Endothelial cell of umbilical vein (primary cell): ENCODE measurements at regions not wholly inside any gene's neighbourhood (a gene's known extent, or its start where the extent isn't known, plus 50 kb on each side); places are given as distances from the start of the nearest gene placed in this dataset.

Experiments
- BruUV-seq: library from RNA; stranded (reverse); fragments of 400-500 nt; replicated peaks from 2 replicates; lab custom pipeline; 2021; lab: Mats Ljungman, UMichigan
- CTCF ChIA-PET: fragments of 300-600, 350-600 bp; sonication (Branson Sonifier 250); formaldehyde crosslinking; loops from one replicate; lab custom pipeline; 2021; ENCODE audit warnings: antibody characterized with exemption, inconsistent platforms; lab: Charles Lee
- POLR2A ChIA-PET: fragments of 300-600, 350-600 bp; sonication (Branson Sonifier 250); formaldehyde crosslinking; loops from one replicate; lab custom pipeline; 2021; ENCODE audit warnings: antibody characterized with exemption, inconsistent platforms; lab: Charles Lee
- DNase-seq: peaks from one replicate; pipeline ENCODE4 v3.0.0-alpha.2; 2011; ENCODE audit warnings: low read depth, low spot score
- FAIRE-seq: peaks from 2 replicates; lab custom pipeline; 2011; peaks lifted over from hg19 to GRCh38; lab: Jason Lieb, UNC
- H2AFZ ChIP-seq: 2 replicates; pipeline ENCODE4 v1.6.0; 2012; ENCODE audit warnings: low read depth, low read length, control low read depth, inconsistent platforms
- H3K27ac ChIP-seq: 2 replicates; pipeline ENCODE4 v1.5.1; 2011; ENCODE audit warnings: low read depth, mild to moderate bottlenecking, control low read depth, low read length, moderate library complexity; ENCODE audit not compliant: insufficient read depth
- H3K27me3 ChIP-seq, 2 experiments: 2 replicates each; pipeline versions ENCODE4 v1.6.0 to v1.6.1; 2011; ENCODE audit warnings: low read length in 2 of 2, mixed read lengths in 1 of 2; ENCODE audit not compliant: control insufficient read depth in 2 of 2, insufficient read depth in 2 of 2
- H3K36me3 ChIP-seq, 2 experiments: 2 replicates in 1 of 2; 3 replicates in 1 of 2; pipeline ENCODE4 v1.5.1; 2011; ENCODE audit warnings: low read length in 2 of 2, mild to moderate bottlenecking in 1 of 2, moderate library complexity in 1 of 2; ENCODE audit not compliant: control insufficient read depth in 2 of 2, insufficient read depth in 2 of 2; ENCODE audit errors: extremely low read depth in 1 of 2
- H3K4me1 ChIP-seq: 3 replicates; pipeline ENCODE4 v1.5.1; 2011; ENCODE audit warnings: mild to moderate bottlenecking, low read length; ENCODE audit not compliant: control insufficient read depth, insufficient read depth; ENCODE audit errors: extremely low read depth
- H3K4me2 ChIP-seq: 2 replicates; pipeline ENCODE4 v1.6.1; 2011; ENCODE audit warnings: low read length, control low read depth, mixed read lengths; ENCODE audit not compliant: insufficient read depth
- H3K4me3 ChIP-seq, 3 experiments: fragments of 200-600 bp in 1 of 3; sonication (generic), shearing (Covaris generic) in 1 of 3; replicated peaks in 1 of 3; 2 replicates each; pipeline ENCODE4 v1.5.1; 2011 to 2016; ENCODE audit warnings: control low read depth in 3 of 3, low read length in 3 of 3, mild to moderate bottlenecking in 2 of 3, inconsistent platforms in 1 of 3, low read depth in 1 of 3, moderate library complexity in 1 of 3; ENCODE audit not compliant: insufficient read depth in 1 of 3
- H3K79me2 ChIP-seq: 2 replicates; pipeline ENCODE4 v1.6.0; 2012; ENCODE audit warnings: low read length, inconsistent platforms; ENCODE audit not compliant: control insufficient read depth, insufficient read depth
- H3K9ac ChIP-seq: replicated peaks from 2 replicates; pipeline ENCODE3; 2011; ENCODE audit warnings: low read length, control low read depth; ENCODE audit not compliant: insufficient read depth; ENCODE audit errors: extremely low read depth
- H3K9me1 ChIP-seq: replicated peaks from 3 replicates; pipeline ENCODE4 v1.6.0; 2011; ENCODE audit warnings: mild to moderate bottlenecking, low read length; ENCODE audit not compliant: control insufficient read depth, insufficient read depth; ENCODE audit errors: extremely low read depth
- H3K9me3 ChIP-seq: replicated peaks from 2 replicates; pipeline ENCODE4 v1.5.1; 2012; ENCODE audit warnings: low read length, inconsistent platforms; ENCODE audit not compliant: control insufficient read depth, insufficient read depth
- H4K20me1 ChIP-seq: replicated peaks from 2 replicates; pipeline ENCODE3; 2011; ENCODE audit warnings: mild to moderate bottlenecking, low read length; ENCODE audit not compliant: control insufficient read depth, insufficient read depth; ENCODE audit errors: extremely low read depth
- EZH2 ChIP-seq: IDR thresholded peaks from 2 replicates; pipeline ENCODE4 v1.6.1; 2012; ENCODE audit warnings: borderline replicate concordance, low read depth, mild to moderate bottlenecking, moderate library complexity, low read length, inconsistent platforms; ENCODE audit not compliant: severe bottlenecking
- FOS ChIP-seq: IDR thresholded peaks from 2 replicates; pipeline ENCODE4 v1.6.1; 2011; ENCODE audit warnings: mild to moderate bottlenecking, low read length, moderate library complexity, borderline replicate concordance; ENCODE audit not compliant: insufficient read depth
- GATA2 ChIP-seq: IDR thresholded peaks from 2 replicates; pipeline ENCODE4 v1.7.0; 2011; ENCODE audit warnings: low read depth, mild to moderate bottlenecking, moderate library complexity, mixed read lengths, low read length; ENCODE audit not compliant: insufficient read length, insufficient read depth
- JUN ChIP-seq: IDR thresholded peaks from 2 replicates; pipeline ENCODE4 v1.6.1; 2011; ENCODE audit warnings: borderline replicate concordance, low read depth; ENCODE audit not compliant: insufficient read length, insufficient read depth
- MYC ChIP-seq: IDR thresholded peaks from one replicate; pipeline ENCODE4 v1.6.1; 2011; ENCODE audit warnings: mild to moderate bottlenecking, low read depth, low read length
- POLR2A ChIP-seq: IDR thresholded peaks from 2 replicates; pipeline ENCODE4 v1.6.1; 2012; ENCODE audit warnings: low read depth, mild to moderate bottlenecking, control low read depth, low read length
- POLR2AphosphoS5 ChIP-seq: IDR thresholded peaks from 2 replicates; pipeline ENCODE4 v1.6.1; 2012; ENCODE audit warnings: low read depth, mild to moderate bottlenecking, control low read depth, low read length, moderate library complexity; ENCODE audit not compliant: insufficient read depth
- dilution Hi-C: fragments of 300-500 bp; cut with MboI; formaldehyde crosslinking; loops from one replicate; pipeline ENCODE4 v1.15.0; 2019; ENCODE audit warnings: low sequenced_read_pairs; ENCODE audit not compliant: extremely low pct_ligation_motif_present
- intact Hi-C: fragments of 100-400 bp; cut with micrococcal nuclease; formaldehyde crosslinking; loops from one replicate; pipeline ENCODE4 v1.10.0; 2022
- TF ChIP-seq, protein P1 (sequence below), 2 donors: IDR thresholded peaks; 1 replicate in 1 of 2; 2 replicates in 1 of 2; pipeline ENCODE4 v1.5.1; 2011; ENCODE audit warnings: low read length in 2 of 2, mild to moderate bottlenecking in 2 of 2, moderate library complexity in 2 of 2, control low read depth in 1 of 2, inconsistent platforms in 1 of 2, low read depth in 1 of 2; ENCODE audit not compliant: insufficient read depth in 1 of 2; ENCODE audit errors: extremely low read depth in 1 of 2
- TF ChIP-seq, protein P2 (sequence below): IDR thresholded peaks from 2 replicates; pipeline ENCODE4 v1.6.1; 2011; ENCODE audit not compliant: insufficient read depth, insufficient read length

DNA sequence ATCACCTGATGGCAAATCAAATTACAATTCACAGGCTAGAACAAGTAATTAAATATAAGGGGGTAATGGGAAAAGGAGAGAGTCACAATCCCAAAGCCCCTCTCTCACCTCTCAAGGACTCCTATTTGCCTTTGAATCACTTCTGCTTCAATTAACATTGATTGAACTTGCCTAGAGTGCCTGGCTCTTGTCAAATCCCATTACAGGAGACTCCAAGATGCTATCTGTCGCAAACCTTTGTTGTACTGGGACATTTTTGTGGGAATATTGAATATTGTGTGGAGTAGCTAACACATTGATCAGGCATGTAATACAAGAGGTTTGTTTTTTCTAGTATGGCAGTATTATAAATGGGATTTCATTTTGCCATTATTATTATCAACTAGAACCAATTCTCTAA is 412.8 kb upstream of the AZI2 start:
- Histone ChIP-seq H3K9ac (no peak overlapping the region), H3K4me3 (no peak overlapping the region), H3K79me2 (no peaks in the 10 kb centered on the region), H3K9me3 (no peaks in the 10 kb centered on the region), H2AFZ (no peak overlapping the region), H4K20me1 (no peaks in the 10 kb centered on the region), H3K27ac (no peak overlapping the region), H3K36me3 (no peaks in the 10 kb centered on the region), H3K4me1 (no peaks in the 10 kb centered on the region), H3K27me3 (peaks cover 0 to 4% of the 10 kb centered on the region in 2 experiments), H3K4me2 (no peak overlapping the region), H3K9me1 (no peaks in the 10 kb centered on the region)
- FAIRE-seq = no peak
- intact Hi-C loops = no loop called here
- dilution Hi-C loops = no loop called here
- TF ChIP-seq, protein P1, sequence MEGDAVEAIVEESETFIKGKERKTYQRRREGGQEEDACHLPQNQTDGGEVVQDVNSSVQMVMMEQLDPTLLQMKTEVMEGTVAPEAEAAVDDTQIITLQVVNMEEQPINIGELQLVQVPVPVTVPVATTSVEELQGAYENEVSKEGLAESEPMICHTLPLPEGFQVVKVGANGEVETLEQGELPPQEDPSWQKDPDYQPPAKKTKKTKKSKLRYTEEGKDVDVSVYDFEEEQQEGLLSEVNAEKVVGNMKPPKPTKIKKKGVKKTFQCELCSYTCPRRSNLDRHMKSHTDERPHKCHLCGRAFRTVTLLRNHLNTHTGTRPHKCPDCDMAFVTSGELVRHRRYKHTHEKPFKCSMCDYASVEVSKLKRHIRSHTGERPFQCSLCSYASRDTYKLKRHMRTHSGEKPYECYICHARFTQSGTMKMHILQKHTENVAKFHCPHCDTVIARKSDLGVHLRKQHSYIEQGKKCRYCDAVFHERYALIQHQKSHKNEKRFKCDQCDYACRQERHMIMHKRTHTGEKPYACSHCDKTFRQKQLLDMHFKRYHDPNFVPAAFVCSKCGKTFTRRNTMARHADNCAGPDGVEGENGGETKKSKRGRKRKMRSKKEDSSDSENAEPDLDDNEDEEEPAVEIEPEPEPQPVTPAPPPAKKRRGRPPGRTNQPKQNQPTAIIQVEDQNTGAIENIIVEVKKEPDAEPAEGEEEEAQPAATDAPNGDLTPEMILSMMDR (IDR thresholded peaks at IDR 0.05; ENCODE audit: extremely low read depth in 1 of 2, insufficient read depth in 1 of 2, low read depth in 1 of 2, low read length in 2 of 2) = no peak
- TF ChIP-seq GATA2 (no peak), FOS (no peak), MYC (no peak), POLR2AphosphoS5 (no peak), EZH2 (no peak), JUN (no peak), POLR2A (no peak)
- TF ChIP-seq, protein P2, sequence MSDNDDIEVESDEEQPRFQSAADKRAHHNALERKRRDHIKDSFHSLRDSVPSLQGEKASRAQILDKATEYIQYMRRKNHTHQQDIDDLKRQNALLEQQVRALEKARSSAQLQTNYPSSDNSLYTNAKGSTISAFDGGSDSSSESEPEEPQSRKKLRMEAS = no peak
- no TSS peak for BruUV-seq
- ChIA-PET POLR2A (no interaction called here), CTCF (interaction anchor here (1.5 kb wide), 1 partner anchor 94 kb away, joined by 3 read pairs; no protein-coding TSS in a partner anchor)
- DNase-seq = no peak
